Activated gamma-delta T cell treated with Interleukin-2 at 50 U/mL for 16 hours (primary cell): ENCODE measurements at regions not wholly inside any gene's neighbourhood (a gene's known extent, or its start where the extent isn't known, plus 50 kb on each side); places are given as distances from the start of the nearest gene placed in this dataset.

Source experiments
- DNase-seq: peaks from one replicate; pipeline ENCODE4 v3.0.0-alpha.2; 2020

DNA sequence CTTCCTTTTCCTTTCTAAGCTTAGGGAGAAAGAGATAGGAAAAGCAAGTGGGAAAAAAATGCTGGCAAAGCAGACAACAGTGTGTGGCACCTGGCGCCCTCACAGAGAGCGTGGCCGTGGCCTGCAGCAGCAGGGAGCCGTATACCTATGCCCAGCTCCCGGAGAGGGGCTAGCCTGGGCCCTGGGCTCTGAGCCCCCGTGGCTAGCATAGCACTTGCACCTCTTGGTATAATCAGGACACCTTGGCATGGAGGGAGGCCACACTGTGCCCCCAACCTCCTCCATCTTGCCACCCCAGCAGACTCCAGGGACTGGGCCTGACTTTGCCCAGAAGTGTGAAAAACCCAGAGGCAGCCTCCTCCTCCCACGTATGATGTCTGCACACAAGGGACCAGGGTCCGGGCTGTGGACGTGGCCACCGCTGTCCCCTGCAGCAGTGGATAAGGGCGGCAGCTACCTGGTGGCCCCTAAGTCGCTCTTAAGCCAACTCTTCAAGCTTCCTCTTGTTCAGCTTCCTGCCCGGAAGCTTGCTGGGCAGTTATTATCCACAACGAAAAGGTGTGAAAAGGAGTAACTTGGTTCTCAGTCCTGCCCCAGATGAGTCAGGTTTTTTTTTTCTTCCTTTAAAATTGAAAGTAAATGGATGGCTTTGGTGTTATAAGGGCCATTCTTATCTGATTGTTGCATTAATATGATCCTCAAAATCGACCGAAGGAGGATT, 249.1 kb upstream of the PITRM1 start:
- no peak for DNase-seq

DNA sequence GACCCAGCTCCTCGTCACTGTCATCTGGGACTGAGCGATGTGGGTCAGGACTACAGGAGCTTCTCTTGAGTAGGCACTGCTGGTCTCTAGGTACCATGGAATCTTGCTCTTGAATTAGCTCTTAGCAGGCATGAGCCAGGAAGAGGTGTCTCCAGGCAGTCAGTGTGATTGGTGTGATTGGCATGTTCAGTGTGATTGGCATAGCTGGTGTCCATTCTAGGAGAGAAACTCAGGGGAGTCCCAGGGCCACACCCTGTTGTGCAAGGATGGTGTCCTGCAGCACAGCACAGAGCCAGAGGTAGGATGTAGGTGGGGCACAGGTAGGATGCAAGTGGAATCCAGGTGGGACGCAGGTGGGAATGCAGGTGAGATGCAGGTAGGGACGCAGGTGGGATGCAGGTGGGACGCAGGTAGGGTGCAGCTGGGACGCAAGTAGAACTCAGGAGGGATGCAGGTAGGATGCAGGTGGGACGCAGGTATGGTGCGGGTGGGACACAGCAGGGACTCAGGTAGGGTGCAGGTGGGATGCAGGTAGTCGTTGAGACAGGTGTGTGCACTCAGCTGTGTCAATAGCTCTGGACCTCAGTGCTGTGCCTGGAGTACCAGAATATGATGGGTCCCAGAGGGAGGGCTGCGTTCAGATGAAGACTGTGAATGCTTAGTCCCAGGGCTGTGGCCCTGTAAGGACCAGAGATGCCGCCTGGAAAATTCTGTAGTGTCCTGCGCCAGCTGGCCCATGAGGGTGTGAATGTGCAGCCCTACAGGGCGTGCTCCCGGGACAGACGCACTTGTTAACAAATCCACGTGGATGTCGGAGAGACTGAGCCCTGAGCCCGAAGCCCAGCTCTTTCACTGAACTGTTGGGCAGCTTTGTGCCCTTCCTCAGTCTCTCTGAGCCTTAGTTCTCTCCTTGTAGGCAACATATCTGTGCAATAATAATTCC, 248.2 kb upstream of the PITRM1 start:
- DNase-seq = no peak

- no peak for DNase-seq
Observed at GRCh38 chr10:3419719-3420495, 247.3 kb upstream of the PITRM1 start.

DNA sequence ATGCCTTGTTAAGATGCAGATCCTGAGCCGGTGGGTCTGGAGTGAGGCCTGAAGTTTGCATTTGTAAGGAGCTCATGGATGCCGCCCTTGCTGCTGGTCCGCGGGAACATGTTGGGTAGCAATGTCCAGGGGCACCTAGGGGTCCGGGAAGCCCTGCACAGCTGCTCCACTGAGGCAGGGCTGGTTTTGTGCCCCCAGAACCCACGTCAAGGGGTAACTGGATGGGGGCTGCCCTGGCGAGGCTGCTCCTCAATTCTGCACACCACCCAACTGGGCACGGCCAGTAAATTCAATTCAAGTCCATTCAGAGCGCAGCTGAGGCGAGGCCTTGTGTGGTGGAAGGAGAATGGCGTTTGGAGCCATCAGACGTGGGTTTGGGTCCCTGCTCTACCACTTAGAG, 246.3 kb upstream of the PITRM1 start:
- no peak for DNase-seq

GRCh38 chr10:3418041-3418754, 245.6 kb upstream of the PITRM1 start:
- DNase-seq = no peak

DNA sequence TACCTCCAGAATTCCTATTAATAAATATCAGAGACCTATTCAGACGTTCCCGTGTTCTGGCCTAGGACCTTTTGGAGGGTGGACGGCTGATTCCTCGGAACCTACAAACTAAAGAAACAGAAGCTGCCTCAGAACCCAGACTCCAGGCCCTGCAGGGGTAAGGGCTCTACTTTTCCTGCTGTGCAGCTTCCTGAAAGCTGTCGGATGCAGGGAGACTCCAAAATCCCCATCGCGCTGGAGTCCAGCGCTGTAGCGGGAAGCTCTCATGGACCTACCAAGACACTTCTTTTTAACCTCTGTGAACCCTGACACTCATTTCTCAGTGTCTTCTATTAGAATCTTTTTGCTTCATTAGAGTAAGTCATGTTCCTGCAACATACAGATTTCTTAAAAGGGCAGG, 244.5 kb upstream of the PITRM1 start:
- no peak for DNase-seq

DNA sequence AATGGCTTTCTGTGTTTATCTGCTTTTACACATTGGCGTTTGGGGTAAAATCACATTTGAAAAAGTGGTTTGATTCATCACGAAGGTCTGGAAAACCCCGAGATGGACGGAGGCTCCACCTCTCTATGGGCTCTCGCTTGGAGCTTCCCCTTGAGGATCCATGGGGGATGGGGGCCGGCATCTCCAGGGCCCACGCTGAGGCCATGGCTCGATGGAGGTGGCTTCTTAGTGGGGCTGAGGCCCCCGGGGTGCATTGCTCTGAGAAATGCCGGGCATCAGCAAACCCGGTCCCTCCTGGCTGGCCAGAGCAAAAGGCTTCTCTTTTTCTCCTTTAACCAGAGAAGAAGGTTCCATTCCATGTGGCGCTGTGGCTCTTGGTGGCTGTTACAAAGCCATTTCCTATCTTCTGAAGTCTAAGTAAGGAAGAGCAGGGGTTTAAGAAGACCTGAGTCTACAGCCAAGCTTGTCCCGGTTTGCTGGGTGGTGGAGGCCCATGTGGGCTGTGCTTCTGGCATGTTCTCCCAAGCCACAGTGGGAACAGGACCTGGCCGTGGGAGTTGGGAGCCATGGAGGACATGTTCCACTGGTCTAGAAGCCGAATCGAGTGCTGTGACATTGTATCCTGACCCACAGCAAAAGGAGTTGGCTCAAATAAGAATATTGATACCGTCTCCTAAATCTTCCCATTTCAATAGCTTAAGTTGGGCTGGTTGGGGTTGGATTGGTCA, 243.5 kb upstream of the PITRM1 start:
- DNase-seq = no peak

DNA sequence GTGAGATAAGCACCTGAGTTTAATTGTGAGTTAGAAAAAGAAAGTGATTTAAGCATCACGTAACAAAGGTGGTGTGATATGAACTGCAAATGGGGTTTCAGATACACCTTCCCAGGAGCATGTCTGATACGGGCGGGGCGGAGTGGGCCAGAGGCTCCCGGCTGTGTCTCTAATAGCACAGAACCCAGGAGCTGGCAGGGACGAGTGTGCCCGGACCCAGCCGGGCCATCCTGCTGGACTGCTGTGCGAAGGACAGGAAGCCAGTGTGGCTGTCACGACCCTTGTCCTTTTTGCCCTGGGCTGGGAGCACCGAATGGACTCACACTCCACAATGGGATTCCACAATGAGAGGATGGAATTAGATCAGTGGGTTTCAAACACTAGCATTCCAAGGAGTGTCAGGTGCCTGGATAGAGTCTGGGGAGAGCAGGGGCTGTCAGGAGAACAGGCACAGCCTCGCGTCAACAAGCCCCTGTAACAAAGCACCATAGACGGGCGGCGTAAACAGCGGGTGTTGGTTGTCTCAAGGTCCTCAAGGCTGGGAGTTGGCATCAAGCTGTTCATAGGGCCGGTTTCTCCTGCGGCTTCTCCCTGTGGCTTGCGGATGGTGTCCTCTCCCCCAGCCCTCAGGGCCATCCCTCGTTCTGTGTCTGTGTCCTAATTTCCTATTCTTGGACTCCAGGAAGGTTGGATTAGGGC, 242.6 kb upstream of the PITRM1 start:
- no peak for DNase-seq

GRCh38 chr10:3414667-3415023, 242.1 kb upstream of the PITRM1 start:
- no peak for DNase-seq

- DNase-seq = no peak
Observed at GRCh38 chr10:3413937-3414666, 241.5 kb upstream of the PITRM1 start.

DNA sequence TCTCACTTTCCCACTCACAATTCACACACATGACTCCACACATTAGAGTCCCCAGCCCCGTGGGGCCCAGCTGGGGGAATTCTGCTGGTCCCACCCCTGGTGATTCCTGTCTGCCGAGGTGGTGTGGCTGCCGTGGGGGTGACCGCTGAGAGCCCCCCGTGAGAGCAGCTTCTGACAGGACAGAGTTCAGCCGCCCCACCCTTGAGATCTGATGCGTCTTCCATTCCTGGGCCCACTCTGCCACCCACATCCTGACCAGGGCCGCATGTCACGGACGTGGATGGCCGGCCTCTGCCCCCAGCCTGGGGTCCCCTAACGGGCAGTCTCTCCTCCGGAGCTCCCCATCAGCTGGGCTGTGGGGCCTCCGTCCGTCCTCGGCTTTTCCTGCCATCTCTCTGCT, 240.1 kb upstream of the PITRM1 start:
- no peak for DNase-seq

GRCh38 chr10:3412071-3412582, 239.5 kb upstream of the PITRM1 start:
- no peak for DNase-seq

DNA sequence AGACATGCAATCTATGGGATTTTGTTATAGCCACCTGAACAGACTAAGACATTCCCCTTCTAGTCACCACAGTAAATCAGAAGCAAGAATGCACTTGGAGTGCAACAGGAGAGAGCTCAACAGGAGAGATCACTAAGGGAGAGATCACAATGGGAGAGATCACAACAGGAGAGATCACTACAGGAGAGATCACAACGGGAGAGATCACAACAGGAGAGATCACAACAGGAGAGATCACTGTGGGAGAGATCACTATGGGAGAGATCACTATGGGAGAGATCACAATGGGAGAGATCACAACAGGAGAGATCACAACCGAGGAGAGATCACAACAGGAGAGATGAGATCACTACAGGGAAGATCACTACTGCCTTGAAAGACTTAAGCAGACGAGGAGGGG, 238.5 kb upstream of the PITRM1 start:
- no peak for DNase-seq

GRCh38 chr10:3409928-3410327, 237.3 kb upstream of the PITRM1 start:
- DNase-seq = no peak

DNA sequence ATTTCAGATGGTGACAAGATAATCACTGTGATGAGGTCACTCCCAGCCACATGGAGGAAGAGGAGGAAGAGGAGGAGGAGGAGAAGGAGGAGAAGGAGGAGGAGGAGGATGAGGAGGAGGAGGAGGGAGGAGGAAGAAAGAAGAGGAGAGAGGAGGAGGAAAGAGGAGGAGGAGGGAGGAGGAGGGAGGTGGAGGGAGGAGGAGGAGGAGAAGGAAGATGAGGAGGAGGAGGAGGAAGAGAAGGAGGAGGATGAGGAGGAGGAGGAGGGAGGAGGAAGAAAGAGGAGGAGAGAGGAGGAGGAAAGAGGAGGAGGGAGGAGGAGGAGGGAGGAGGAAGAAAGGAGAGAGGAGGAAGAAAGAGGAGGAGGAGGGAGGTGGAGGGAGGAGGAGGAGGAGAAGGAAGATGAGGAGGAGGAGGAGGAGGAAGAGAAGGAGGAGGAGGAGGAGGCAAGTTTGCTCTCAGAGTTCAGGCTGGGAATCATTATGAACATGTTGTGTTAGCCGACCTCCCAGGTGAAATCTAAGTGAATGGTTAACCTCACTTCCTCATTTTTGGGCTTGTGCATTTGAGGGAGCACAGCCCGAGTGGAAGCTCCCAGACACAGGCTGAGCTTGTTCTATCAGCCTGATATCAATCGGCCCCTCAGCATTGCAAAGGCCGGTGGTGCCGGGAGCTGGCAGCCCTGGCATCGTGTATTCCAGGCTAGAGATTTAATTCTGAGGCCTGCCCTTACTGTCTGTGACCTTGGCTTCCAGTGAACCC, 236.2 kb upstream of the PITRM1 start:
- no peak for DNase-seq

GRCh38 chr10:3407208-3407607, 234.6 kb upstream of the PITRM1 start:
- no peak for DNase-seq

DNA sequence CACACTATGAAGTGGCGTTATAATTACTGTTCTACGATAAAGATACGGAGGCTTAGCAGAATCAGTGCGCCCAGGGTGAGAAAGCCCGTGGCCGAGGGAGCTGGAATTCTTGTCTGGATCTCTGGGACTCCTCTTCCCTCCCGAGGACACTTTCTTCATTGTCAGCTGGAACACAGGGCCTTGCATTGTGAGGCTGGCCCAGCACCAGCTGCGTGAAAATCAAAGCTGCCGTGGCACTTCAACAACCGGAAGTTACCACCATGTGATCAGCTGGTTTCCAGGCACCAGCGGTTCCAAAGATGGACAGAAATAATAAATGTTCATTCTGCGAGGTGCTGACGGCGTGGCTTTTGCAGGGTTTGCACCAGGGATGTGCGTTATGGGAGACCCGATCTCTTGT, 234.0 kb upstream of the PITRM1 start:
- no peak for DNase-seq

- DNase-seq = no peak
Observed at GRCh38 chr10:3404381-3404780, 231.8 kb upstream of the PITRM1 start.

- no peak for DNase-seq
Observed at GRCh38 chr10:3402187-3402751, 229.7 kb upstream of the PITRM1 start.
